ENCODE measurements at regions not wholly inside any gene's neighbourhood (a gene's known extent, or its start where the extent isn't known, plus 50 kb on each side); places are given as distances from the start of the nearest gene placed in this dataset.

DNA sequence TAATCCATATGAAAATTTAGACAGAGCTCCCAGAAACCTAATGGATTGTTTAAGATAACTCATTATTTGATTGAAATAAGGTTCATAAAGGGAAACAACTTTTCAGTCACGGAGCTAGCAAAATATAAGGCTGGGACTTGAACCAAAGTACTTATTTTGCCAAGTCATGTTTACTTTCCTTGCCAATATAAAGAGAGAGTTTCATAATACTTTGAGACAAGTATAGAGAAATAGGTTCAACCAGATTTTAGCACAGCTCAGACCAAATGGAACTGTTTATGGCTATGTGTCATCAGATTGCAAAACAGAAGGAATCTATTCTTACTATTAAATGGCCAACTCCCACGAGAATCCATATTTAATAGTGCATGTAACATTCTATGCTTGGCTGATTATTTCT is 1517.5 kb upstream of the TENM4 start:
- TF ChIP-seq, protein P1, sequence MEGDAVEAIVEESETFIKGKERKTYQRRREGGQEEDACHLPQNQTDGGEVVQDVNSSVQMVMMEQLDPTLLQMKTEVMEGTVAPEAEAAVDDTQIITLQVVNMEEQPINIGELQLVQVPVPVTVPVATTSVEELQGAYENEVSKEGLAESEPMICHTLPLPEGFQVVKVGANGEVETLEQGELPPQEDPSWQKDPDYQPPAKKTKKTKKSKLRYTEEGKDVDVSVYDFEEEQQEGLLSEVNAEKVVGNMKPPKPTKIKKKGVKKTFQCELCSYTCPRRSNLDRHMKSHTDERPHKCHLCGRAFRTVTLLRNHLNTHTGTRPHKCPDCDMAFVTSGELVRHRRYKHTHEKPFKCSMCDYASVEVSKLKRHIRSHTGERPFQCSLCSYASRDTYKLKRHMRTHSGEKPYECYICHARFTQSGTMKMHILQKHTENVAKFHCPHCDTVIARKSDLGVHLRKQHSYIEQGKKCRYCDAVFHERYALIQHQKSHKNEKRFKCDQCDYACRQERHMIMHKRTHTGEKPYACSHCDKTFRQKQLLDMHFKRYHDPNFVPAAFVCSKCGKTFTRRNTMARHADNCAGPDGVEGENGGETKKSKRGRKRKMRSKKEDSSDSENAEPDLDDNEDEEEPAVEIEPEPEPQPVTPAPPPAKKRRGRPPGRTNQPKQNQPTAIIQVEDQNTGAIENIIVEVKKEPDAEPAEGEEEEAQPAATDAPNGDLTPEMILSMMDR (IDR thresholded peaks at IDR 0.05), result no peak
- TF ChIP-seq POLR2A (IDR thresholded peaks at IDR 0.05), result no peak
